Activated effector memory CD4-positive, alpha-beta T cell treated with Interleukin-2 at 50 U/mL for 16 hours (primary cell): ENCODE measurements at regions not wholly inside any gene's neighbourhood (a gene's known extent, or its start where the extent isn't known, plus 50 kb on each side); places are given as distances from the start of the nearest gene placed in this dataset.
"Not testable (repeated sequence)": the region's sequence is repeated elsewhere in the genome, so short reads cannot be mapped to it uniquely, and the experiment has no call there.

Source experiments
- DNase-seq: peaks from one replicate; pipeline ENCODE4 v3.0.0-alpha.2; 2020

GRCh38 chr10:78441694-78442093 lies 408.0 kb downstream of the RPS24 start:
- no peak for DNase-seq

DNA sequence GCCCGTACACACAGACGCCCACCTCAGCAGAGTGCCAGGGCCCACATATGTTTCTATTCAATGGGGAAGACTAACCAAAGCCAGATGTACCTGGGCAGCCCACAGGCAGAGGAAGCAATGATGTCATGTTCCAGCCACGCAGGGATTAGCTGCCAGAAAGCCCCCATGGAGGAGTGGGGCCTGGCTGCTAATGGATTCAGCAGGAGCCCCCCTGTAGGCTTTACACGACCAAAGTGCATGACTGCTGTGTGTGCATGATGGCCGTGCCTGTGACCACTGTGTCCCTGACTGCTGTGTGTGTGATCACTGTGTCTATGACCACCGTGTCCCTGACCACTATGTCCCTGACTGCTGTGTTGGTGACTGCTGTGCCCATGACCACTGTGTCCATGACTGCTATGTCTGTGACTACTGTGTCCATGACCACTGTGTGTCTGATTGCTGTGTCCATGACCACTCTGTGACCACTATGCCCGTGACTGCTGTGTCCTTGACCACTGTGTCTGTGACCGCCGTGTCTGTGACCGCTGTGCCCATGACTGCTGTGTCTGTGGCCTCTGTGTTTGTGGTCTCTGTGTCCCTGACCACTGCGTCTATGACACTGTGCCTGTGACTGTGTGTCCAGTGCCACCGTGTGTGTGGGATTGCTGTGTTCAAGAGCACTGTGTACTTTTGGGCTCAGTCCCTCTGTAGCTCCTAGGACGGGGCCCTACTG lies 409.3 kb downstream of the RPS24 start:
- DNase-seq, result no peak

GRCh38 chr10:78443900-78444571 lies 410.4 kb downstream of the RPS24 start:
- no peak for DNase-seq

DNA sequence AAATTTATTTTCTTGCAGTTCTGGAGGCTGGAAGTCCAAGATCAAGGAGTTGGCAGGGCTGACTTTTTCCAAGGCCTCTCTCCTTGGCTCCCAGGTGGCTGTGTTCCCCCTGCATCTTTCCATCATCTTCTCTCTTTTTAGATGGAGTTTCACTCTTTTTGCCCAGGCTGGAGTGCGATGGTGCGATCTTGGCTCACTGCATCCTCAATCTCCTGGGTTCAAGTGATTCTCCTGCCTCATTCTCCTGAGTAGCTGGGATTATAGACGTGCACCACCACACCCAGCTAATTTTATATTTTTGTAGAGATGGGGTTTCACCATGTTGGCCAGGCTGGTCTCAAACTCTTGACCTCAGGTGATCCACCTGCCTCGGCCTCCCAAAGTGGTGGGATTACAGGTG lies 411.1 kb downstream of the RPS24 start:
- not testable (repeated sequence) for DNase-seq

DNA sequence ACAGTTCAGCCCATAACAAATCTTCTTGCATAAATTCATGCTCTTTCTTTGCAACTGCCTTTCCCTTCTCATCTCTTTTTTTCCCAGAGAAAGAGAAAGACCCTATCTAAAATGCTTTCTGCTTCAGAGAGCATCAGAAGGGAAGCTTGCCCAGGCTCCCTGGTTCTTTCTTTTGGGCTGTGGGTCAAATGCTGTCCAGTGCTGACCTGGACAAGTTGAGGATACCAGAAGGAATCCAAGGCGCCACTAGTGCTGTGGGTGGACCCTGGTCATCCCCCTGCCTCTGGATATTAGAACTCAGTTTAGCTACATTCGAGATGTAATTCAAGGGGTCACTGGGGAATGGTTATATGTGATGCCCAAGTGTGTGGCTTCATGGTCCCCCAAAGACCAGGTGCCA lies 411.6 kb downstream of the RPS24 start:
- no peak for DNase-seq

DNA sequence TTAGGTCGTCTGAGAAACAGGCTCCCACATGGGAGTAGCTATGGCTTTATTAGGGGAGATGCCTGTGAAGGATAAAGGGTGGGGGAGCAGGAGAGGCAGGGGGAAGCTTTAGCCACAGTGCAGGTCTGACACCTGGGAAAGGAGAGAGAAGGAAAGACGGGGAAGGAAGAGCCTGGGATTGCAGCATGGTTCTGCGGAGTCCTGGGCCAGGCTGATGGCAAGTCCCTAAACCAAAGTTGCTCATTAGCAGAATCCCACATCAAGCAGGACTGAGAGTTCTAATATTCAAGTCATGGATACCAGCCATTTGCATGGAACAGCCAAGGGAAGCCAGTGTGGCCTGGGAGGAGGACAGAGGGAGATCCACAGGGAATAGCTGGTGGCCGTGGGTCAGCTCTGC lies 414.8 kb downstream of the RPS24 start:
- no peak for DNase-seq

DNA sequence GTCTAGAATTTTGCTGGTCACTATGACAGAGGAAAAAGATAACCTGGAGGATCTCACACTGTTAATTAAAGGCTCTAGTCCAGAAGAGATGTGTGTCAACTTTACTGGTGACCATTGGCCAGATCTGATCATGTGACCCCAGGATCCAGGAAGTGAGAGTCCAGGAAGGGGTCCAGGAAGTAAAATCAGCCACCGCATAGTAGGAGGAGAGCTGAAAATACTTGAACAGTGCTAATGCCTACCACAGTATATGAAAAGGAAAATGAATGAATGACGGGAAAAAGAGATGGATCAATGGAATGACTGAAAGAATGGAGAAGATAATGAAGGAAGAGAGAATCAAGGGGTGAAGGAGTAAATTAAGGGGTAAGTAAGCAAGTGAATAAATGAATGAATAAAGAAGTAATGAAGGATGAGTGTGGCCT lies 415.3 kb downstream of the RPS24 start:
- DNase-seq, result no peak

DNA sequence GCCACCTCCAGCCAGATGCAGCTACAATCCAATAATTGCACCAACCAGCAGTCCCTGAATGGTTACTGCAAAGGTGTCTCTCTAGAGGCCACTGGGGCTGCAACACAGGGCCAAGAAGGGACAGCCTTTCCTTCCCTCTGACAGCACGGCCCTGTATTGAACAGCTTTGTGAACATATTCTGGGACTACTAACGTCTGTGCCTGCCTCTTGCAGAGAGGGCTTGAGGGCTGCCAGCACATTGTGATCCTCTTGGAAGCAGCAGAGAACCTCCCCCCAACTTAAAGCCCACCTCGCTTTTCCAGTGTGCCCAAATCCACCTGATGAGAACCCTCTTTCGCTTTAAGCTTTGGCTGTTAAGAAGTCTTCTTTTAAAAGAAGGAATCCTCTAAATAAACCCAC lies 415.9 kb downstream of the RPS24 start:
- no peak for DNase-seq

DNA sequence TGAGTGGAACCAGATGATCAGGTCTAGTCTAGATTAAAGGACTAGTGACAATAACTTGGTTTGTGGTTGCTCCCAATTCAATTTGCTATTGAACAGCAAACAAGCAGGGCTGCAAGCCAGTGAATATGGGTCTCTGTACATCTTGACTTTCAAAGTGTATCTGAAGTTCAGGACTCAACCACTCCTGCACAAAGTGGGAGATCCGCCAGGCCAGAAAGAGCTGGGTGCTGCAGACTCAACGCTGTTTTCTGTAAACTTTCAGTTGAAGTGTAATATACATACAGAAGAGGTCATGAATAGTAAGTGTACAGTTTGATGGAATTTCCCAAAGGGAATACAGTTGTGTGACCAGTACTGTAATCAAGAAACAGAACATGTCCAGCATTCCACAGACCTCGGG lies 416.6 kb downstream of the RPS24 start:
- DNase-seq, result no peak

GRCh38 chr10:78450807-78451485 lies 417.3 kb downstream of the RPS24 start:
- no peak for DNase-seq

GRCh38 chr10:78451592-78451991 lies 417.9 kb downstream of the RPS24 start:
- no peak for DNase-seq

DNA sequence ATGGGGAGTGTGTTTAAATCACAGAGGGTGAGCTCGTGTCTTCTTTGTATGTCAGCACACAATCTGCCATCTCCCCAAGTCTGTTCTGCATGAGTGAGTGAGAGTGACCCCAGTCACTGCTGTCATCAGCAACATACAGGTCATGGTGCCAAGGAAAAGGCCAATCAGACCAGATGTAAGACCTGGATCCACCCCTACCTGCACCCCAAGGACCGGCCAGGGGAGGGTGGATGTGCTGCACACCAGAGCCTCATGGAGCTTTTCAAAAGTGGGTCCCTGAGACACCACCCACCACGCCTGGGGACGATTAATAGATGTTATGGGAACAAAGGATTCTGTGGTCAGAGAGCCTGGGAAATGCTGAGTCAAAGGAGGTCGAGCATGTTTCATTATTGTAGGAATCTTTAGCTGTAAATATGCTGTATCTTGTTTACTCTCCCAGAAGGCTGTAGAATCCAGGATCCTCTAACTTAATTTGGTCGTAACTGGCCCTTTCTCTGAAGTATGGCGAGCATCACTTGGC lies 420.5 kb downstream of the RPS24 start:
- DNase-seq, result no peak

GRCh38 chr10:78455236-78455635 lies 421.6 kb downstream of the RPS24 start:
- DNase-seq, result no peak

- DNase-seq, result no peak
Measured at GRCh38 chr10:78455811-78456210, 422.1 kb downstream of the RPS24 start.

DNA sequence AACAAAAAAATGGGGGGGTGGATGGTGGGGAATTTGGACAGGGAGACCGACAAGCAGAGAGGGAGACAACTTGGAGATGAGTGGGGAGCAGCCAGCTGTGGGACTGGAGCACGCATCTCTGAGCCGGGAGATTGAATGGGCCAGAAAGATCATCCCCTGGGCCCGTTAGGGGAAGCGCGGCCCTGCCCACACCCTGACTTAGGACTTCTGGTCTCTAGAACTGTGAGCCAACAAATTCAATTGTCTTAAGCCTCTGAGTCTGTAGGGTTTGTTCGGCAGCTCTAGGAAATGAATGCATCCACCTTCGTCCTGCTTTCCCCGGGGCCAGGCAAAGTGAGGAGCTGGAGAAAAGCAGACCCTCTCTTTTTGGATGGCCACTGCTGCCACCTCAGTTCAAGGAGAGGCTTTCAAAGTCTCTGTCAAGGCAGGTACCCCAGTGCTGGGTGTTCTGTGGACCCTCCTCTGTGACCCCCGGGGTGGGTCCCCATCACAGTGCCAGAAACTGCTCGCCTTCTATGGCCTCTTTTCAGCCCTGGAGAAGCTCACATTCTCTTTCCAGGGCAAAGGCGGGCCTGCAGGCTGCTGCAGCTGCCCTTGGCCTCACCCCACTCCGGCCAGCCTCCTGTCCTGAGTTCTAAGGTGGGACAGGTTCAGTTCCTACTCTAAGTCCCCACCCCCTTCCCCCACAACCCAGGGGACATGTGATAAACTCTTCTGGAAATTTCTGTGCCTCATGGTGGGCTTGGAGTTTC lies 423.2 kb downstream of the RPS24 start:
- DNase-seq, result no peak

DNA sequence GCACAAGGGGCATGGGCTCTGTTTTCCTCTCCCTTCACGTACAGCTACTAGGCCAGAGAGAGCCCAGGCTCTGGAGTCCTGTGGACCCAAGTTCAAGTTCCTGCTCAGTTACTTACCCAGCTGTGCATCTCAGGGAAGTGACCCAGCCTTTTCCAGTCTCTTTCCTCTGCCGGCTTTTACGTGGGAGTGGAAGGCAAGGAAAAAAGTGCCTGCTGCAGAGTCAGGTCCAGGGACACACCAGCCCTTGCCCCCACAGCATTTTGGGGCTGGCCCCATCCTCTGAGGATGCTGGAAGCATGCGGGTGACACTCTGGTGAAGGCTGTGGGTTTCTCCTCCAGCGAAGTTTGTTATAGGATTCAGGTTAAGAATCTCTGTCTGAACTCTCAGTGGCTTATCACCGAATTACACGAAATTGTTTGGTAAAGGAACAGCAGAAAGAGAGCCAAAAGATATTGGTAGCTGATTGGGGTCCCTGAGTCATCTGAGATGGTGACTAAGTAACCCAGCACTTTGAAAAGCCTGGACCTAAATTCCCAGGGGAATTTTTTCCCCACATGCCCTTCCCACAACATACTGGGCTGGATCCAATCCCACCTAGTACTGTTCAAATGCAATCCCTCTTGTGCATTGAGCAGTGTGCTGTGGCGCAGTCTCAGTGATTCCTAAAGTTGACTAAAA lies 424.3 kb downstream of the RPS24 start:
- DNase-seq, result no peak

- no peak for DNase-seq
Measured at GRCh38 chr10:78458983-78459638, 425.4 kb downstream of the RPS24 start.

- no peak for DNase-seq
Measured at GRCh38 chr10:78459639-78460037, 426.0 kb downstream of the RPS24 start.

- no peak for DNase-seq
Measured at GRCh38 chr10:78460204-78460603, 426.5 kb downstream of the RPS24 start.

DNA sequence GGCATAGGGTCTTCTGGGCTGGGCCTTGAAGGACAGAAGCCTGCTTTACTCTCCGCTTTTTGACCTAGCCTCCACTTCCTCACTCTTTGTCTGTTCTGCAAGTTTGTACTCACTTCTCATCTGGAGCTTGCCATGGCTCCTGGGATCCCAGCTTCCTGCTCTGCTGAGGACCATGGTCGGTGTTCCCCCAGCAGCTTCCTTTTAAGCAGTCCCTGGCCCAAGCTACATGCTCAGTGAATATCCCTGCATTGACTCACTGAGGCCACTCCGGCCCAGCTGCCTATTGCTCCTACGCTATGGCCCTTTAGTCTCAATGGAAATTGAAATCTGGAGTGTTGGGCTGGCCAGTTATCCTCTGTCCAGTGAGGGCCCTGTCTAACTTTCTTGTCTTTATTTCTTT lies 427.7 kb downstream of the RPS24 start:
- no peak for DNase-seq

GRCh38 chr10:78462176-78462575 lies 428.5 kb downstream of the RPS24 start:
- no peak for DNase-seq

GRCh38 chr10:78462726-78463228 lies 429.1 kb downstream of the RPS24 start:
- no peak for DNase-seq
